GM12874 (cell line): ENCODE measurements at regions not wholly inside any gene's neighbourhood (a gene's known extent, or its start where the extent isn't known, plus 50 kb on each side); places are given as distances from the start of the nearest gene placed in this dataset.

Source experiments
- TF ChIP-seq, protein P1 (sequence below): IDR thresholded peaks from 2 replicates; pipeline ENCODE4 v1.5.1; 2011; ENCODE audit warnings: low read depth, mild to moderate bottlenecking, control low read depth, low read length, moderate library complexity; ENCODE audit not compliant: insufficient read depth

DNA sequence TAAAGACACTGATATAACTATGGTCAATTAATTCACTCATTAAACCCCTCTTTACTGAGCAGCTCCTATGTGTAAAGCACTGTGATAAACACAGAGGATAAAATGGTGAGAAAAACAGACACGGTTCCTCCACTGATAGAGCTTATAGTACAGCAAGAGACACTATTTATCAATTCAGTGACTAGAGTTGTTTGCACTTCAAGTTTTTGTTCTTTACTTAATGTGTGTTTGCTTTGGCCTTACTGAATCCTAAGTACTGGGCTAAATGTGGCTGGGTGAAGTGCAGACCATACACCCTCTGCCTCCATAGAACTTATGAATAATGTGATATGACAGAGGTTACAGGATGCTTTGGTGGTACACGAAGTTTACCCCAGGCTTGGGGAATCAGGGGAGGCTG, 80.1 kb upstream of the ITGA1 start:
- TF ChIP-seq, protein P1, sequence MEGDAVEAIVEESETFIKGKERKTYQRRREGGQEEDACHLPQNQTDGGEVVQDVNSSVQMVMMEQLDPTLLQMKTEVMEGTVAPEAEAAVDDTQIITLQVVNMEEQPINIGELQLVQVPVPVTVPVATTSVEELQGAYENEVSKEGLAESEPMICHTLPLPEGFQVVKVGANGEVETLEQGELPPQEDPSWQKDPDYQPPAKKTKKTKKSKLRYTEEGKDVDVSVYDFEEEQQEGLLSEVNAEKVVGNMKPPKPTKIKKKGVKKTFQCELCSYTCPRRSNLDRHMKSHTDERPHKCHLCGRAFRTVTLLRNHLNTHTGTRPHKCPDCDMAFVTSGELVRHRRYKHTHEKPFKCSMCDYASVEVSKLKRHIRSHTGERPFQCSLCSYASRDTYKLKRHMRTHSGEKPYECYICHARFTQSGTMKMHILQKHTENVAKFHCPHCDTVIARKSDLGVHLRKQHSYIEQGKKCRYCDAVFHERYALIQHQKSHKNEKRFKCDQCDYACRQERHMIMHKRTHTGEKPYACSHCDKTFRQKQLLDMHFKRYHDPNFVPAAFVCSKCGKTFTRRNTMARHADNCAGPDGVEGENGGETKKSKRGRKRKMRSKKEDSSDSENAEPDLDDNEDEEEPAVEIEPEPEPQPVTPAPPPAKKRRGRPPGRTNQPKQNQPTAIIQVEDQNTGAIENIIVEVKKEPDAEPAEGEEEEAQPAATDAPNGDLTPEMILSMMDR, result no peak

DNA sequence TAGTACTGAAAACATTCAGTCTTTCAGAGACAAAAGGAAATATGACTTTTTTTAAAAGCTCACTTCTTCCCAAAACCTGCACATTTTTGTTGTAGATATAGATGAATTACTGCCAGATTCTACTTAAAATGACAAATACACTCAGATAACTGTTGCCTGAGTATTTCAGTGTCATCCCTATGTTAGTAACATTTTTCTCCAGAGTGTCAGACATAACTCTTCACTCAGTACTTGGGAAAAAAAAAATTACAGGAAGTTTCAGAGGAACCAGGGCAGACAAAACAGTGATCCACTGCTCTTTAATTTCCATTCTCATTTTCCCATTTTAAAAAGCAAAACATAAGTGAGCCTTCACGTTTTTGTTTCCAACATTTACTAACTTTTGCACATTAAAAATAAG, 79.3 kb upstream of the ITGA1 start:
- TF ChIP-seq, protein P1, result no peak

DNA sequence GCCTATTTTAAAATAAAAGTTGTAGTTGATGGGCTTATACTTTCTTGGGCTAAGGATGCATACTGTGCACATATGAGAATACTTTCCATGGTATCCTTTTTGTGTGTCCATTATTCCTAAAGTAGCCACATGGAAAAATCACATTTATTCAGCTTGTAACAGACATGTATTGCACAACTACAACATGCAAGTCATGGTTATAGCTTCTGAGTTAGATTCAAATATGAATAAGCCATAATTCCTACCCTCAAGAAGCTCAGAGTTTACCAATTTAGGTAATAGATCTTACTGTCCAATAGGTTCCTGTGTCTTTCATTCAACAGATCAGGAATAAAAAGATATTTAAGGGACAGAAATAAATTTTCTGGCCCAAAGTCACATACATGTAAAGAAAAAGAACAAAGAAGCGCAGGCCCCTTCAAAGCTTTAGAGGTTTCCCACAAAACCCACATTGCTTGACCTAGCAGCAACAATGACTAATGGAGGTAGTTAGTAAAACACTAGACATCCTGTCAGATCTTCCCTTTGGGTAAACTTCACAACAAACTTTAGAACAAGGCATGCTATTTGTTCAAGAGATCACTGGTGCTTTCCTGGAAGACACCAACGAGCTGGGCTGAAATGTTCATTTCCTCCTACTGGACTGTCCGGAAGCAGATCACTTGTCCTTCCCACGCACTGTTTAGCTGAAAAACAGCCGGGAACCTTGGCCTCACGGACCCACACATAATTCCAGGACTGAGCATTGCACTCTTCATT, 78.4 kb upstream of the ITGA1 start:
- TF ChIP-seq, protein P1, result no peak

DNA sequence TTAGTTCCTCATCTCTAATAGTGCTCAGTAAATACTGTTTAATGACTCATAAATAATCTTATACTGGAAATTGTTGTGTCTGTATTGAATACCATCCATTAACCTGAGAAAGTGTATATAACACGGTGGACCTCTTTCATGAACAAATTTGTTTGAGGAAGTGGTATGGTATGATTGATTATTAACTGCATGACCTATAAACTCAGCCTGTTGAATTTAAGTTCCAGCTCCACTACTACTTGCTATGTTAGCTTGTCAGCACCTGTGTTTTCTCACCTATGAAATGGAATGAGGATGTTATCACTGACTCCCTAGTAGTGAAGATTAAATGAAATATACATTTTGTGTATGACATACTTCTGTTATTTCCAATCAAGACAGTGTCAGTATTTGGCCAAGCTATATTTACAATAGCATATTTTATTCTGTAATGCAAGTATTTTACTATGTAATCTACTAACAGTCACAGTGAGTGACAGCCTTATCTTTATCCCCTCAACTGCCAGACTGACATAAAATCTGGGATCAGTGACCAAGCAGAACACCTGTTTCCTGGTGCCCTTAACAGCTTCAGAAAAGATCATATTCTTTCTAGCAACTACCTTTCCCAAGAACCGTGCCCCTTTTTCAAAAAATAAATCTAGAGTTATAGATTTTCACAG, 77.3 kb upstream of the ITGA1 start:
- TF ChIP-seq, protein P1, result no peak

DNA sequence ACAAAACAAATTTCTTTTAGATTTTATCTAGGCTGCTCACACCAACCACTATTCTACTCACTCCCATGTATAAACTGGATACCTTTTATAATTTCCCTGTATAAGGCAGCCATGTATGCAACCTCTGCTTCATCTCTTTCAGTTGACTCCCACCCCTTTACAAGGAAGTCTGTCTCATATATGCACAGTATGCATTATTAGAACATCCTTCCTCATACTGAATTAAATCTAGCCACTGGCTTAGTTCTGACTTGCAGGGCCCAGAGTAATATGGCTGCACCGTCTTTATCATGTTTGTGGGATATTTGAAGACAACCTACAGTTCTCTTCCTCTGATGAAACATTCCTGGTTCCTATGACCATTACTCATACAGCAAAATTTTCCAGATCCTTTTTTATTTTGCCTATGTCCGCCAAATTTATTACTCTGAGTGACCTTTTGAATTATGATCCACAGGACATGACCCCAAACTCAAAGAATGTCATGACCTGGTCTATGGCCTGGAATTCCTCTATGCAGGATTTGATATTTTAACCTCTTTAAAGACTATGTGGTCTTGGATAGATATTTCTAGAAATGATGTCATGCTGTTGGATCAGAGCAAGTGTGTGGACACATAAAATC, 76.6 kb upstream of the ITGA1 start:
- TF ChIP-seq, protein P1, result no peak

DNA sequence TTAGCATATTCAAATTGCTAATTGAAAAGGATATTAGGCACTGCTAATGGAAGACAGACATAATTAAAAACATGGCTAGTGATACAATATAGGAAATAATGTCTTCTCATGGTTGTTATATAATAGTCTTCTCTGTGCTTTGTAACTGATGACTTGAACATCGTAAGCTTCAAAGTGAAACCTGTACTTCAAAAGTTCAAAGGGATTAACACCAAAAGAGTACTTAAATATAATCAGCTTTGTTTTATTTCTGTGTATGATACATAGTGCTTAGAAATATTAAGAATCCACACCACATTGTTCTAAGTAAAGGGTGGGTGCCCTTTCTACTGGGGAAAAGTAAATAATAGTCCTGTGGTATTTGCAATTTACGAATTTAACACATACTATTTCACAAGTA, 75.4 kb upstream of the ITGA1 start:
- TF ChIP-seq, protein P1, result no peak

DNA sequence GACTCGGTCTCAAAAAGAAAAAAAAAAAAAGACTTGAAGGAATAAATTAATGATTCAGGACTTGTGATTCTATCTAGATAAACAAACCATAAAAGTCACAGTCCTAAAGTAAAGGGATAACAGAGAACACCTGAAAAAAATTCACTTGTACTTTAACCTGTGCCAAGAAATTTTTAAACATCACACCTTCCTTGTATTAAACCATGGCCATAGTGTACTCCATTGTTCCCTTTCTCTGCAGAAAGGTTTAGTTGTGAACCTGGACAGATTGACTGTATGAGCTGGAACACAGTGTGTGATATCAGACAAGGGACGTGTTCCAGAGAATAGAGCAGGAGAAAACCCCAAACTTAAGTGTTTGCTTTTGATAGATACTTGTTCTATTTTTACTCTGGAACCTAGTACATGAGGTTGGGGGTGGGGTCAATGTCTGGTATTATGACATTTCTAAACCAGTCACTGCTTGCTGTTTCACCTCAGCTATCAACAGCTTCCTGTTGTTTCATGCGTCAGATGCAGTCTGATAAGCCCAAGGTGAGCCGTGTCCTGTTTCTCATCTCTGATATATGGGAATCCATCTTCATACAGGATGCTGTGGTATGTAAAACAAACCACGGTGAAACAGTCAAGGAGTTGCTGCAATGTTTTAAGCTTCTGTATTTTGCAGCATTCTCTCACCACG, 62.5 kb upstream of the ITGA1 start:
- TF ChIP-seq, protein P1, result no peak
